ENCODE measurements at regions not wholly inside any gene's neighbourhood (a gene's known extent, or its start where the extent isn't known, plus 50 kb on each side); places are given as distances from the start of the nearest gene placed in this dataset.

GRCh38 chr15:91523596-91523995, 329.9 kb upstream of the SLCO3A1 start:
- DNase-seq = no peak

- no peak for DNase-seq
Observed at GRCh38 chr15:91524534-91524933, 329.0 kb upstream of the SLCO3A1 start.

- no peak for DNase-seq
Observed at GRCh38 chr15:91525751-91526150, 327.8 kb upstream of the SLCO3A1 start.

GRCh38 chr15:91526424-91526823, 327.1 kb upstream of the SLCO3A1 start:
- no peak for DNase-seq

- no peak for DNase-seq
Observed at GRCh38 chr15:91528801-91529200, 324.7 kb upstream of the SLCO3A1 start.

GRCh38 chr15:91529534-91529933, 324.0 kb upstream of the SLCO3A1 start:
- no peak for DNase-seq

- DNase-seq = no peak
Observed at GRCh38 chr15:91530279-91530678, 323.2 kb upstream of the SLCO3A1 start.

GRCh38 chr15:91530956-91531582, 322.4 kb upstream of the SLCO3A1 start:
- DNase-seq = no peak

- no peak for DNase-seq
Observed at GRCh38 chr15:91534235-91534634, 319.3 kb upstream of the SLCO3A1 start.

- no peak for DNase-seq
Observed at GRCh38 chr15:91534976-91535375, 318.5 kb upstream of the SLCO3A1 start.

GRCh38 chr15:91535856-91536500, 317.5 kb upstream of the SLCO3A1 start:
- no peak for DNase-seq

- DNase-seq = no peak
Observed at GRCh38 chr15:91537856-91538255, 315.7 kb upstream of the SLCO3A1 start.

GRCh38 chr15:91538782-91539181, 314.7 kb upstream of the SLCO3A1 start:
- DNase-seq = no peak

GRCh38 chr15:91541286-91541685, 312.2 kb upstream of the SLCO3A1 start:
- no peak for DNase-seq

- DNase-seq = no peak
Observed at GRCh38 chr15:91542226-91542625, 311.3 kb upstream of the SLCO3A1 start.

GRCh38 chr15:91547356-91547755, 306.2 kb upstream of the SLCO3A1 start:
- DNase-seq = no peak

- no peak for DNase-seq
Observed at GRCh38 chr15:91548549-91548948, 305.0 kb upstream of the SLCO3A1 start.

GRCh38 chr15:91549581-91549980, 303.9 kb upstream of the SLCO3A1 start:
- no peak for DNase-seq

- no peak for DNase-seq
Observed at GRCh38 chr15:91552555-91552954, 301.0 kb upstream of the SLCO3A1 start.

GRCh38 chr15:91553196-91553854, 300.2 kb upstream of the SLCO3A1 start:
- DNase-seq = no peak

GRCh38 chr15:91555312-91555711, 298.2 kb upstream of the SLCO3A1 start:
- DNase-seq = no peak

- DNase-seq = no peak
Observed at GRCh38 chr15:91556926-91557325, 296.6 kb upstream of the SLCO3A1 start.

GRCh38 chr15:91559066-91559465, 294.4 kb upstream of the SLCO3A1 start:
- no peak for DNase-seq

GRCh38 chr15:91561371-91562100, 292.0 kb upstream of the SLCO3A1 start:
- DNase-seq = no peak
